Prostate gland (tissue), 2 donors: ENCODE measurements at regions not wholly inside any gene's neighbourhood (a gene's known extent, or its start where the extent isn't known, plus 50 kb on each side); places are given as distances from the start of the nearest gene placed in this dataset.

Experiments
- CTCF ChIP-seq, 4 experiments: fragments of 200-600 bp in 2 of 4; fragments of 450-650 bp in 2 of 4; sonication (generic) in 2 of 4; IDR thresholded peaks; 1 replicate in 3 of 4; 2 replicates in 1 of 4; pipeline ENCODE4 v1.5.1; 2016 to 2019; ENCODE audit warnings: antibody characterized with exemption in 4 of 4, mild to moderate bottlenecking in 2 of 4, moderate library complexity in 2 of 4
- POLR2A ChIP-seq: fragments of 450-650 bp; IDR thresholded peaks from one replicate; pipeline ENCODE4 v1.6.1; 2016; ENCODE audit warnings: antibody characterized with exemption, mild to moderate bottlenecking

GRCh38 chr13:106007156-106007555, 528.3 kb downstream of the EFNB2 start:
- no peak for TF ChIP-seq CTCF (IDR thresholded peaks at IDR 0.05)
- no peak for TF ChIP-seq POLR2A
